ENCODE measurements at regions not wholly inside any gene's neighbourhood (a gene's known extent, or its start where the extent isn't known, plus 50 kb on each side); places are given as distances from the start of the nearest gene placed in this dataset.

DNA sequence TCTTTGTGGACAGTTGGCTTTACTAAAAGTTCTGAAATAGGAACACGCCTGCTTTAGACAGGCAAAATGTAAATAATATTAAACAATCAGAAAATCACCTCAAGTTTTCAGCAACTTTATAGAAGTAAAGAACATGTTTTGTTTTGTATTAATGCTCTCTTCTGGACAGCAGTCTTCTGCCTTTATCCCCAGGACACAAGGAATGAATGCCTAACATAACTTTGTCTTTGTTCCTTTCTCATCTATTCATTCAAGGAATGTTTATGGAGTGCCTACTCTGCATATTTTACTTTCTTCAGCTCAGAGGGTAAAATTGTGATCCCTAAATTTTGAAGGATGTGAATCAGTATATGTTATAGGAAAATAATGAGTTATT is 325.4 kb downstream of the FOXO1 start:
- H3K9me2 ChIP-seq (replicated peaks; ENCODE audit: insufficient read depth, low read length) = no peaks in the 10 kb centered on the region
- H3F3A ChIP-seq (ENCODE audit: insufficient read depth) = no peaks in the 10 kb centered on the region
- H3K27ac ChIP-seq (ENCODE audit: low read depth, low read length) = no peak overlapping the region
- no peak overlapping the region for H3K9ac ChIP-seq (ENCODE audit: low read length)
- H3K4me3 ChIP-seq (ENCODE audit: insufficient read depth, low read length, poor library complexity, severe bottlenecking) = no peak overlapping the region
- H3K36me3 ChIP-seq (ENCODE audit: low read length) = no peaks in the 10 kb centered on the region
- no peak for TF ChIP-seq EZH2phosphoT487 (conservative IDR thresholded peaks at IDR 0.05; ENCODE audit: low read length)
- TF ChIP-seq, protein P1, sequence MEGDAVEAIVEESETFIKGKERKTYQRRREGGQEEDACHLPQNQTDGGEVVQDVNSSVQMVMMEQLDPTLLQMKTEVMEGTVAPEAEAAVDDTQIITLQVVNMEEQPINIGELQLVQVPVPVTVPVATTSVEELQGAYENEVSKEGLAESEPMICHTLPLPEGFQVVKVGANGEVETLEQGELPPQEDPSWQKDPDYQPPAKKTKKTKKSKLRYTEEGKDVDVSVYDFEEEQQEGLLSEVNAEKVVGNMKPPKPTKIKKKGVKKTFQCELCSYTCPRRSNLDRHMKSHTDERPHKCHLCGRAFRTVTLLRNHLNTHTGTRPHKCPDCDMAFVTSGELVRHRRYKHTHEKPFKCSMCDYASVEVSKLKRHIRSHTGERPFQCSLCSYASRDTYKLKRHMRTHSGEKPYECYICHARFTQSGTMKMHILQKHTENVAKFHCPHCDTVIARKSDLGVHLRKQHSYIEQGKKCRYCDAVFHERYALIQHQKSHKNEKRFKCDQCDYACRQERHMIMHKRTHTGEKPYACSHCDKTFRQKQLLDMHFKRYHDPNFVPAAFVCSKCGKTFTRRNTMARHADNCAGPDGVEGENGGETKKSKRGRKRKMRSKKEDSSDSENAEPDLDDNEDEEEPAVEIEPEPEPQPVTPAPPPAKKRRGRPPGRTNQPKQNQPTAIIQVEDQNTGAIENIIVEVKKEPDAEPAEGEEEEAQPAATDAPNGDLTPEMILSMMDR (IDR thresholded peaks at IDR 0.05; ENCODE audit: insufficient read depth, low read length, poor library complexity, severe bottlenecking) = no peak
- no peak overlapping the region for H3K4me2 ChIP-seq (ENCODE audit: low read depth, low read length, poor library complexity, severe bottlenecking)
- no peaks in the 10 kb centered on the region for H4K20me1 ChIP-seq (ENCODE audit: low read depth, low read length)
- H3K27me3 ChIP-seq (ENCODE audit: low read length) = no peaks in the 10 kb centered on the region
- H3K9me3 ChIP-seq (ENCODE audit: insufficient read depth, low read length) = no peaks in the 10 kb centered on the region
- H3K79me2 ChIP-seq (ENCODE audit: insufficient read depth, low read length) = no peaks in the 10 kb centered on the region
- H2AFZ ChIP-seq (ENCODE audit: low read depth, low read length, severe bottlenecking) = no peak overlapping the region

DNA sequence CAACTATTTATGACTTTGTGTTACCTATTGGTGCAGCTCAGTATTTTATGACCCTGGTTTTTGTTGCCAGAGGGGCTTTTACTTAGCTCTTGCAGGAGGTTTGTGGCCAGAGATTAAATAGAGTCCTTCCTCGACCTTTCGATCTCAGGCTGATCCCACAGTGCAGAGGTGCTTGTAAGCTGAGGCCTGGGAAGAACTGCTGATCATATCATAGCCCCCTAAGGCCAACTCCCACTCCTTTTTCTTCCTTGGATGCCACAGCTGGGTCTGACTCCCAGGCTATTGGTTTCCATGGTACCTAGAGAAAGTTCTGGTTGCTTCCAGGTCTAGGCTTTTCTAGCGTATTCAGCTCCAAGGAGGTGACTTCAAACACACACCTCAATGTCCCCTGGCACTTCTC is 324.9 kb downstream of the FOXO1 start:
- H3K79me2 ChIP-seq (ENCODE audit: insufficient read depth, low read length) = no peaks in the 10 kb centered on the region
- H4K20me1 ChIP-seq (ENCODE audit: low read depth, low read length) = no peaks in the 10 kb centered on the region
- no peak overlapping the region for H2AFZ ChIP-seq (ENCODE audit: low read depth, low read length, severe bottlenecking)
- TF ChIP-seq EZH2phosphoT487 (conservative IDR thresholded peaks at IDR 0.05; ENCODE audit: low read length) = no peak
- TF ChIP-seq, protein P1 (IDR thresholded peaks at IDR 0.05; ENCODE audit: insufficient read depth, low read length, poor library complexity, severe bottlenecking) = no peak
- H3K9me3 ChIP-seq (ENCODE audit: insufficient read depth, low read length) = no peaks in the 10 kb centered on the region
- no peaks in the 10 kb centered on the region for H3K27me3 ChIP-seq (ENCODE audit: low read length)
- no peaks in the 10 kb centered on the region for H3F3A ChIP-seq (ENCODE audit: insufficient read depth)
- H3K36me3 ChIP-seq (ENCODE audit: low read length) = no peaks in the 10 kb centered on the region
- H3K27ac ChIP-seq (ENCODE audit: low read depth, low read length) = no peak overlapping the region
- no peak overlapping the region for H3K4me3 ChIP-seq (ENCODE audit: insufficient read depth, low read length, poor library complexity, severe bottlenecking)
- H3K9me2 ChIP-seq (replicated peaks; ENCODE audit: insufficient read depth, low read length) = no peaks in the 10 kb centered on the region
- H3K4me2 ChIP-seq (ENCODE audit: low read depth, low read length, poor library complexity, severe bottlenecking) = no peak overlapping the region
- no peak overlapping the region for H3K9ac ChIP-seq (ENCODE audit: low read length)

DNA sequence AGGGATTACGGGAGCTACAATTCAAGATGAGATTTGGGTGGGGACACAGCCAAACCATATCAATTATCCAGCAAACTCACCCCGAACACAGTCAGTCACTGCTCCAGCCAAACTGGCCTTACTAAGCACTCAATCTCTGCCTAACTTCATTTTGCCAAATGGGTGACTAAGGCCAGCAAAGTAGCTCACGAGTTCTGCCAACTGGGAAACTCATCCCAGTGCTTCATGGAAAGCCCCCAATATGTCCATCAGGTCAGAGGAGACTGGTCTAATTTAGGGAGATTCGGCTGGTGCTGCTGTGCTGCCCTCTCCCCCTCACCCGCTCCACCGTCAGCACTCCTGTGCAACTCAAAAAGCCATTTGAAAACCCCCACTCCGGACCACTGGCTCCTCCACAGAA is 324.0 kb downstream of the FOXO1 start:
- no peak overlapping the region for H2AFZ ChIP-seq (ENCODE audit: low read depth, low read length, severe bottlenecking)
- H4K20me1 ChIP-seq (ENCODE audit: low read depth, low read length) = no peaks in the 10 kb centered on the region
- no peak overlapping the region for H3K4me2 ChIP-seq (ENCODE audit: low read depth, low read length, poor library complexity, severe bottlenecking)
- H3K36me3 ChIP-seq (ENCODE audit: low read length) = no peaks in the 10 kb centered on the region
- no peak overlapping the region for H3K9ac ChIP-seq (ENCODE audit: low read length)
- TF ChIP-seq, protein P1 (IDR thresholded peaks at IDR 0.05; ENCODE audit: insufficient read depth, low read length, poor library complexity, severe bottlenecking) = no peak
- TF ChIP-seq EZH2phosphoT487 (conservative IDR thresholded peaks at IDR 0.05; ENCODE audit: low read length) = no peak
- H3K9me3 ChIP-seq (ENCODE audit: insufficient read depth, low read length) = no peaks in the 10 kb centered on the region
- no peaks in the 10 kb centered on the region for H3F3A ChIP-seq (ENCODE audit: insufficient read depth)
- H3K79me2 ChIP-seq (ENCODE audit: insufficient read depth, low read length) = no peaks in the 10 kb centered on the region
- H3K27ac ChIP-seq (ENCODE audit: low read depth, low read length) = no peak overlapping the region
- no peaks in the 10 kb centered on the region for H3K27me3 ChIP-seq (ENCODE audit: low read length)
- no peaks in the 10 kb centered on the region for H3K9me2 ChIP-seq (replicated peaks; ENCODE audit: insufficient read depth, low read length)
- no peak overlapping the region for H3K4me3 ChIP-seq (ENCODE audit: insufficient read depth, low read length, poor library complexity, severe bottlenecking)

DNA sequence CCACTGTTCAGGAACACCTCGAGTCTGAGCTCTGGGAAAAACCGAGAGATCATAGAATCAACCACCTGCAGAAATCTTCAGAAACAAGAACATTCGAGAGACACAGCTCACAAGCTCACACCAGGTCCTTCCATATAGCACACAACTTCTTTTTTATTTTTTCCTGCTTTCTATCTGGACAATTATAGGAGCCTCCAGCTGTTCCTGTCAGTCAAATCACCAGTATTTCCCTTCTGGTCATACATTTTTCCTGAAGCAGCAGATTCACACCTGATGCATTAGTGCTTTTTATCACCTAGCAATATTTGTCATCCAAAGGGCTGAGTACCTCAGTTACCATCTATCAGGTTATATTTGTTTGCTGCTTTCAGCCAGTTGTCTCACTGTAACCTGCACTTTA is 323.5 kb downstream of the FOXO1 start:
- Histone ChIP-seq H3K27me3 (ENCODE audit: low read length) (no peaks in the 10 kb centered on the region), H3K9me2 (replicated peaks; ENCODE audit: insufficient read depth, low read length) (no peaks in the 10 kb centered on the region), H3K9me3 (ENCODE audit: insufficient read depth, low read length) (no peaks in the 10 kb centered on the region), H4K20me1 (ENCODE audit: low read depth, low read length) (no peaks in the 10 kb centered on the region), H3K79me2 (ENCODE audit: insufficient read depth, low read length) (no peaks in the 10 kb centered on the region), H3K9ac (ENCODE audit: low read length) (no peak overlapping the region), H3K36me3 (ENCODE audit: low read length) (no peaks in the 10 kb centered on the region), H3F3A (ENCODE audit: insufficient read depth) (no peaks in the 10 kb centered on the region), H3K4me3 (ENCODE audit: insufficient read depth, low read length, poor library complexity, severe bottlenecking) (no peak overlapping the region), H3K4me2 (ENCODE audit: low read depth, low read length, poor library complexity, severe bottlenecking) (no peak overlapping the region), H3K27ac (ENCODE audit: low read depth, low read length) (no peak overlapping the region), H2AFZ (ENCODE audit: low read depth, low read length, severe bottlenecking) (no peak overlapping the region)
- TF ChIP-seq EZH2phosphoT487 (conservative IDR thresholded peaks at IDR 0.05; ENCODE audit: low read length) = no peak
- TF ChIP-seq, protein P1 (IDR thresholded peaks at IDR 0.05; ENCODE audit: insufficient read depth, low read length, poor library complexity, severe bottlenecking) = no peak

Data from SU-DHL-6 (cell line).